Caco-2 (cell line): ENCODE measurements at regions not wholly inside any gene's neighbourhood (a gene's known extent, or its start where the extent isn't known, plus 50 kb on each side); places are given as distances from the start of the nearest gene placed in this dataset.

Experiments used
- BruUV-seq: library from RNA; stranded (reverse); fragments of 400-500 nt; replicated peaks from 2 replicates; lab custom pipeline; 2021; lab: Mats Ljungman, UMichigan
- CTCF ChIA-PET: fragments of 300-600 bp; sonication (Branson Sonifier 250); formaldehyde crosslinking; loops from one replicate; lab custom pipeline; 2022; ENCODE audit warnings: antibody characterized with exemption; lab: Charles Lee
- POLR2A ChIA-PET: fragments of 300-600 bp; sonication (Branson Sonifier 250); formaldehyde crosslinking; loops from one replicate; lab custom pipeline; 2022; ENCODE audit warnings: antibody characterized with exemption; lab: Charles Lee
- DNase-seq, 2 experiments: peaks; one replicate each; pipeline versions ENCODE4 v3.0.0 to v3.0.0-alpha.2; 2020 to 2022
- H3K27me3 ChIP-seq: replicated peaks from 2 replicates; pipeline ENCODE4 v1.6.0; 2011; ENCODE audit warnings: low read length; ENCODE audit not compliant: control insufficient read depth, insufficient read depth
- H3K36me3 ChIP-seq: 2 replicates; pipeline ENCODE4 v1.5.1; 2011; ENCODE audit warnings: low read length; ENCODE audit not compliant: control insufficient read depth, insufficient read depth
- H3K4me1 ChIP-seq: fragments of 250-450 bp; sonication (Bioruptor Pico); 2 replicates; pipeline ENCODE4 v1.5.1; 2020; ENCODE audit warnings: mild to moderate bottlenecking
- H3K4me3 ChIP-seq: 2 replicates; pipeline ENCODE4 v1.5.1; 2011; ENCODE audit warnings: low read depth, mild to moderate bottlenecking, control low read depth, low read length
- H3K9me3 ChIP-seq: fragments of 250-450 bp; sonication (Bioruptor Pico); 2 replicates; pipeline ENCODE4 v1.5.1; 2020; ENCODE audit warnings: mild to moderate bottlenecking, moderate library complexity
- H3K27ac Mint-ChIP-seq: one replicate; pipeline ENCODE4 v1.8.0; 2022; ENCODE audit warnings: mixed read lengths; ENCODE audit not compliant: unreplicated experiment
- H3K27me3 Mint-ChIP-seq: one replicate; pipeline ENCODE4 v1.8.0; 2022; ENCODE audit warnings: mixed read lengths; ENCODE audit not compliant: insufficient read depth, unreplicated experiment
- H3K36me3 Mint-ChIP-seq: one replicate; pipeline ENCODE4 v1.8.0; 2022; ENCODE audit warnings: mild to moderate bottlenecking, mixed read lengths; ENCODE audit not compliant: insufficient read depth, unreplicated experiment
- H3K4me1 Mint-ChIP-seq: one replicate; pipeline ENCODE4 v1.8.0; 2022; ENCODE audit warnings: low read depth, mixed read lengths; ENCODE audit not compliant: unreplicated experiment
- H3K4me3 Mint-ChIP-seq: one replicate; pipeline ENCODE4 v1.8.0; 2022; ENCODE audit warnings: mild to moderate bottlenecking, moderate library complexity, mixed read lengths; ENCODE audit not compliant: unreplicated experiment
- H3K9me3 Mint-ChIP-seq: one replicate; pipeline ENCODE4 v1.8.0; 2022; ENCODE audit warnings: mixed read lengths; ENCODE audit not compliant: unreplicated experiment
- intact Hi-C: fragments of 100-400 bp; cut with micrococcal nuclease; formaldehyde crosslinking; loops from one replicate; pipeline ENCODE4 v1.10.0; 2022; ENCODE audit not compliant: unreplicated experiment
- TF ChIP-seq, protein P1 (sequence below), 2 experiments: fragments of 200-600 bp in 1 of 2; IDR thresholded peaks; 1 replicate in 1 of 2; 2 replicates in 1 of 2; pipeline versions ENCODE4 v1.5.1 to v1.8.0; 2011 to 2022; ENCODE audit warnings: antibody characterized with exemption in 1 of 2, control low read depth in 1 of 2, inconsistent platforms in 1 of 2, low read depth in 1 of 2, low read length in 1 of 2, mild to moderate bottlenecking in 1 of 2, moderate library complexity in 1 of 2; ENCODE audit not compliant: insufficient read depth in 1 of 2, severe bottlenecking in 1 of 2, unreplicated experiment in 1 of 2

DNA sequence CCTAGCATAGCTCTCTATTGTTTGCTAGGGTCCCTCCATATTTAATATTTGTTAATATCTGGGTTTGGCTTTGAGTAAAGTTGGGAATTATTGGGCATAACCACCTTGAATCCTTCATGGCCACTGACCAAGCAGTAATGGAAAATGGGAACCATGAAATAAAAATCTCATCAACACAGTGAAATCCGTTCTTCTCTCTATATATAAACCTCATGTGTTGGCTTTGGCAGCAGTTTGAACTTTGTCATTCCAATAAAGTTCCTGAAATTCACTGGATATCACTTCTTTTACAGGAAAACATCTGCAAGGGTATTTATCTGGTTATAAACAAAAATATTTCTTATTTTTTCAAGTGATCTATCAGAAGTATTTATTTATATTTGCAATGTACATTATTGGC, 93.0 kb upstream of the MPDZ start:
- no peaks in the 10 kb centered on the region for H3K27me3 Mint-ChIP-seq
- no peaks in the 10 kb centered on the region for H3K4me1 Mint-ChIP-seq
- H3K4me3 ChIP-seq: no peak overlapping the region
- BruUV-seq: no TSS peak
- H3K9me3 Mint-ChIP-seq: no peaks in the 10 kb centered on the region
- H3K27ac Mint-ChIP-seq: no peak overlapping the region
- intact Hi-C loops: no loop called here
- no peak overlapping the region for H3K4me3 Mint-ChIP-seq
- H3K36me3 Mint-ChIP-seq: no peaks in the 10 kb centered on the region
- H3K27me3 ChIP-seq: no peaks in the 10 kb centered on the region
- H3K4me1 ChIP-seq: no peaks in the 10 kb centered on the region
- ChIA-PET CTCF (no interaction called here), POLR2A (no interaction called here)
- H3K9me3 ChIP-seq: no peaks in the 10 kb centered on the region
- TF ChIP-seq, protein P1, sequence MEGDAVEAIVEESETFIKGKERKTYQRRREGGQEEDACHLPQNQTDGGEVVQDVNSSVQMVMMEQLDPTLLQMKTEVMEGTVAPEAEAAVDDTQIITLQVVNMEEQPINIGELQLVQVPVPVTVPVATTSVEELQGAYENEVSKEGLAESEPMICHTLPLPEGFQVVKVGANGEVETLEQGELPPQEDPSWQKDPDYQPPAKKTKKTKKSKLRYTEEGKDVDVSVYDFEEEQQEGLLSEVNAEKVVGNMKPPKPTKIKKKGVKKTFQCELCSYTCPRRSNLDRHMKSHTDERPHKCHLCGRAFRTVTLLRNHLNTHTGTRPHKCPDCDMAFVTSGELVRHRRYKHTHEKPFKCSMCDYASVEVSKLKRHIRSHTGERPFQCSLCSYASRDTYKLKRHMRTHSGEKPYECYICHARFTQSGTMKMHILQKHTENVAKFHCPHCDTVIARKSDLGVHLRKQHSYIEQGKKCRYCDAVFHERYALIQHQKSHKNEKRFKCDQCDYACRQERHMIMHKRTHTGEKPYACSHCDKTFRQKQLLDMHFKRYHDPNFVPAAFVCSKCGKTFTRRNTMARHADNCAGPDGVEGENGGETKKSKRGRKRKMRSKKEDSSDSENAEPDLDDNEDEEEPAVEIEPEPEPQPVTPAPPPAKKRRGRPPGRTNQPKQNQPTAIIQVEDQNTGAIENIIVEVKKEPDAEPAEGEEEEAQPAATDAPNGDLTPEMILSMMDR (IDR thresholded peaks at IDR 0.05; ENCODE audit: insufficient read depth in 1 of 2, low read depth in 1 of 2, low read length in 1 of 2, severe bottlenecking in 1 of 2, unreplicated experiment in 1 of 2): no peak
- DNase-seq: no peak
- H3K36me3 ChIP-seq: no peaks in the 10 kb centered on the region

DNA sequence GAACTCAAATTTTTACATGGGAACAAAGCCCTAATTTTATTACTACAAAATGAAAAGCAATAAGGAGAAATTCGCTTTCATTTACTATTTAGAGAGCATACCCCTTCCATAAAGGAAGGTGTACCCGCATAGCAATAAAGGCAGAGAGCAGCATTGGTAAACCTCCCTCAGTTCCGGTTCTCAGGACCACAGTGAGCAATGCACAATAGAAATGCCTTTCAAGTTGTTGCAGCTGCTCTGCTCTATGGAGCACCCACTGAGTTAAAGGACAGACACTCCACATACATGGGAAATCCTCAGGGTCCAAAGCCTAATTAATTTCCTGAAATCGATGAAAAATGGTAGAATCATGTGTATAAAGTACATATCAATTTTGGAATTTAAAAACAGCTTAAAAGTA, 89.9 kb upstream of the MPDZ start:
- Mint-ChIP-seq H3K4me1 (no peaks in the 10 kb centered on the region), H3K36me3 (no peaks in the 10 kb centered on the region), H3K9me3 (no peaks in the 10 kb centered on the region), H3K4me3 (no peak overlapping the region), H3K27ac (no peak overlapping the region), H3K27me3 (no peaks in the 10 kb centered on the region)
- intact Hi-C loops: no loop called here
- CTCF ChIA-PET: no interaction called here
- Histone ChIP-seq H3K4me1 (no peaks in the 10 kb centered on the region), H3K4me3 (no peak overlapping the region), H3K27me3 (no peaks in the 10 kb centered on the region), H3K36me3 (no peaks in the 10 kb centered on the region), H3K9me3 (no peaks in the 10 kb centered on the region)
- TF ChIP-seq, protein P1 (IDR thresholded peaks at IDR 0.05; ENCODE audit: insufficient read depth in 1 of 2, low read depth in 1 of 2, low read length in 1 of 2, severe bottlenecking in 1 of 2, unreplicated experiment in 1 of 2): no peak
- POLR2A ChIA-PET: no interaction called here
- BruUV-seq: no TSS peak
- no peak for DNase-seq

DNA sequence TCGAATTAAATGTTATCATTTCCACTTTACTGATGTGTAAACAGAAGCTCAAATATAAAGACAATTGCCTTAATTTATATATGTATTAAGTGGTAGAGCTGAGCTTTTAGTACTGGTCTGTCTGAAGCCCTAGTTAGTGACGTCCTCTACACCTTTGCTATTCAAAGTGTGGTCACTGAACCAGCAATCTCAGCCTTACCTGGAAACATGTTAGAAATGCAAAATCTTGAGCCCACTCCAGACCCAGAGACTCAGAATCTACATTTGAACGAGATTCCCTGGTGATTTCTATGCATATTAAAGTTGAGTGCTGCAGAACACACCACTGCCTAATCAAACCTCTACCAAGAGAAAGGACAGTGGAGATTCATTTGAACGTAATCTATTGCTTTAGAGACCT, 88.3 kb upstream of the MPDZ start:
- Mint-ChIP-seq H3K36me3 (no peaks in the 10 kb centered on the region), H3K27ac (no peak overlapping the region), H3K4me3 (no peak overlapping the region), H3K4me1 (no peaks in the 10 kb centered on the region), H3K27me3 (no peaks in the 10 kb centered on the region), H3K9me3 (no peaks in the 10 kb centered on the region)
- H3K36me3 ChIP-seq: no peaks in the 10 kb centered on the region
- no peaks in the 10 kb centered on the region for H3K9me3 ChIP-seq
- no peaks in the 10 kb centered on the region for H3K27me3 ChIP-seq
- ChIA-PET CTCF (no interaction called here), POLR2A (no interaction called here)
- no peaks in the 10 kb centered on the region for H3K4me1 ChIP-seq
- DNase-seq: no peak
- intact Hi-C loops: no loop called here
- TF ChIP-seq, protein P1 (IDR thresholded peaks at IDR 0.05; ENCODE audit: insufficient read depth in 1 of 2, low read depth in 1 of 2, low read length in 1 of 2, severe bottlenecking in 1 of 2, unreplicated experiment in 1 of 2): no peak
- H3K4me3 ChIP-seq: no peak overlapping the region
- BruUV-seq: no TSS peak
